HepG2 (cell line): ENCODE measurements at regions not wholly inside any gene's neighbourhood (a gene's known extent, or its start where the extent isn't known, plus 50 kb on each side); places are given as distances from the start of the nearest gene placed in this dataset.
"Not testable (repeated sequence)": the region's sequence is repeated elsewhere in the genome, so short reads cannot be mapped to it uniquely, and the experiment has no call there.

ENCODE experiments used
- CCDC6 ChIP-seq: sonication (generic); formaldehyde crosslinking; IDR thresholded peaks from 2 replicates; pipeline ENCODE4 v1.8.1; 2022; ENCODE audit warnings: mild to moderate bottlenecking, missing genetic modification reagents, moderate library complexity
- CHD2 ChIP-seq: IDR thresholded peaks from 2 replicates; pipeline ENCODE4 v1.6.1; 2011; ENCODE audit warnings: low read depth, low read length, improper control_type of control experiment
- JUN ChIP-seq: sonication (generic); formaldehyde crosslinking; IDR thresholded peaks from 2 replicates; pipeline ENCODE4 v1.4.0; 2020; ENCODE audit warnings: mild to moderate bottlenecking, missing genetic modification reagents
- PRPF4 ChIP-seq: fragments of 200-400 bp; formaldehyde crosslinking; IDR thresholded peaks from 2 replicates; pipeline ENCODE4 v1.6.1; 2016; ENCODE audit warnings: low read length, low read depth; ENCODE audit not compliant: poor library complexity, severe bottlenecking
- ZNF230 ChIP-seq: sonication (generic); formaldehyde crosslinking; IDR thresholded peaks from 2 replicates; pipeline ENCODE4 v1.4.0; 2020; ENCODE audit warnings: mild to moderate bottlenecking, missing genetic modification reagents
- ZNF781 ChIP-seq: sonication (generic); formaldehyde crosslinking; IDR thresholded peaks from 2 replicates; pipeline ENCODE4 v1.5.1; 2020; ENCODE audit warnings: borderline replicate concordance, mild to moderate bottlenecking, missing genetic modification reagents; ENCODE audit errors: not compliant biosample characterization
- ZSCAN20 ChIP-seq: sonication (generic); formaldehyde crosslinking; IDR thresholded peaks from 2 replicates; pipeline ENCODE4 v1.4.0; 2020; ENCODE audit warnings: missing genetic modification reagents, mild to moderate bottlenecking, borderline replicate concordance
- TF ChIP-seq, protein P1 (sequence below): sonication (generic); formaldehyde crosslinking; IDR thresholded peaks from 2 replicates; pipeline ENCODE4 v1.5.0; 2020; ENCODE audit warnings: mild to moderate bottlenecking, missing genetic modification reagents, moderate library complexity
- TF ChIP-seq, protein P2 (sequence below): sonication (generic); formaldehyde crosslinking; IDR thresholded peaks from 2 replicates; pipeline ENCODE4 v1.4.0; 2020; ENCODE audit warnings: missing genetic modification reagents
- TF ChIP-seq, protein P3 (sequence below): sonication (generic); formaldehyde crosslinking; IDR thresholded peaks from 2 replicates; pipeline ENCODE4 v1.4.0; 2020; ENCODE audit warnings: missing genetic modification reagents, mild to moderate bottlenecking, borderline replicate concordance

DNA sequence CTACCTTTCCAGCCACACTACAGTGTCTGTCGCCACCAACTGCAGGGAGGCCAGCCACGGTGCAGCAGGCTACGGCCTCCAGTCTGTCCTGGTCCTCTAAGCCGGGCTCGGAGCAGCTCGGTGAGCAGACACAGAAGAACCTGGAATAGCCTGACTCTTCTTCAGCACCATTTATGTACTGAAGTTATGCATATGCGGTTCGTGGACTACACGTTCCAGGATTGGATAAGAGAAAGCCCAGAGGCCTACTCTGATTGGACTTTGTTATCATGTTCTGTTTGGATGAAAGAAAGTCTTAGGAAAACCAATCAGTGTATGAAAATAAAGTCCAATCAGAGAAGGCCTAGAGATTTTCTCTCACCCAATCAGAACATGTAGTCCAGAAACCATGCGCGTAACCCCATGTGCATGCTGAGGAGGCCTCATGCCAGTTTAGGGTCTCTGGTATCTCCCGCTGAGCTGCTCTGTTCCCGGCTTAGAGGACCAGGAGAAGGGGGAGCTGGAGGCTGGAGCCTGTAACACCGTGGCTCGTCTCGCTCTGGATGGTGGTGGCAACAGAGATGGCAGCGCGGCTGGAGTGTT is 4462.0 kb upstream of the OR11H1 start:
- TF ChIP-seq, protein P1, sequence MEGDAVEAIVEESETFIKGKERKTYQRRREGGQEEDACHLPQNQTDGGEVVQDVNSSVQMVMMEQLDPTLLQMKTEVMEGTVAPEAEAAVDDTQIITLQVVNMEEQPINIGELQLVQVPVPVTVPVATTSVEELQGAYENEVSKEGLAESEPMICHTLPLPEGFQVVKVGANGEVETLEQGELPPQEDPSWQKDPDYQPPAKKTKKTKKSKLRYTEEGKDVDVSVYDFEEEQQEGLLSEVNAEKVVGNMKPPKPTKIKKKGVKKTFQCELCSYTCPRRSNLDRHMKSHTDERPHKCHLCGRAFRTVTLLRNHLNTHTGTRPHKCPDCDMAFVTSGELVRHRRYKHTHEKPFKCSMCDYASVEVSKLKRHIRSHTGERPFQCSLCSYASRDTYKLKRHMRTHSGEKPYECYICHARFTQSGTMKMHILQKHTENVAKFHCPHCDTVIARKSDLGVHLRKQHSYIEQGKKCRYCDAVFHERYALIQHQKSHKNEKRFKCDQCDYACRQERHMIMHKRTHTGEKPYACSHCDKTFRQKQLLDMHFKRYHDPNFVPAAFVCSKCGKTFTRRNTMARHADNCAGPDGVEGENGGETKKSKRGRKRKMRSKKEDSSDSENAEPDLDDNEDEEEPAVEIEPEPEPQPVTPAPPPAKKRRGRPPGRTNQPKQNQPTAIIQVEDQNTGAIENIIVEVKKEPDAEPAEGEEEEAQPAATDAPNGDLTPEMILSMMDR (CRISPR knock-in tag) = not testable (repeated sequence)
- TF ChIP-seq, protein P2, sequence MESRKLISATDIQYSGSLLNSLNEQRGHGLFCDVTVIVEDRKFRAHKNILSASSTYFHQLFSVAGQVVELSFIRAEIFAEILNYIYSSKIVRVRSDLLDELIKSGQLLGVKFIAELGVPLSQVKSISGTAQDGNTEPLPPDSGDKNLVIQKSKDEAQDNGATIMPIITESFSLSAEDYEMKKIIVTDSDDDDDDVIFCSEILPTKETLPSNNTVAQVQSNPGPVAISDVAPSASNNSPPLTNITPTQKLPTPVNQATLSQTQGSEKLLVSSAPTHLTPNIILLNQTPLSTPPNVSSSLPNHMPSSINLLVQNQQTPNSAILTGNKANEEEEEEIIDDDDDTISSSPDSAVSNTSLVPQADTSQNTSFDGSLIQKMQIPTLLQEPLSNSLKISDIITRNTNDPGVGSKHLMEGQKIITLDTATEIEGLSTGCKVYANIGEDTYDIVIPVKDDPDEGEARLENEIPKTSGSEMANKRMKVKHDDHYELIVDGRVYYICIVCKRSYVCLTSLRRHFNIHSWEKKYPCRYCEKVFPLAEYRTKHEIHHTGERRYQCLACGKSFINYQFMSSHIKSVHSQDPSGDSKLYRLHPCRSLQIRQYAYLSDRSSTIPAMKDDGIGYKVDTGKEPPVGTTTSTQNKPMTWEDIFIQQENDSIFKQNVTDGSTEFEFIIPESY (CRISPR knock-in tag) = not testable (repeated sequence)
- TF ChIP-seq CCDC6 (CRISPR knock-in tag); JUN (CRISPR knock-in tag); CHD2; PRPF4; ZNF781; ZNF230 (CRISPR knock-in tag); ZSCAN20 (CRISPR knock-in tag): not testable (repeated sequence)
- TF ChIP-seq, protein P3, sequence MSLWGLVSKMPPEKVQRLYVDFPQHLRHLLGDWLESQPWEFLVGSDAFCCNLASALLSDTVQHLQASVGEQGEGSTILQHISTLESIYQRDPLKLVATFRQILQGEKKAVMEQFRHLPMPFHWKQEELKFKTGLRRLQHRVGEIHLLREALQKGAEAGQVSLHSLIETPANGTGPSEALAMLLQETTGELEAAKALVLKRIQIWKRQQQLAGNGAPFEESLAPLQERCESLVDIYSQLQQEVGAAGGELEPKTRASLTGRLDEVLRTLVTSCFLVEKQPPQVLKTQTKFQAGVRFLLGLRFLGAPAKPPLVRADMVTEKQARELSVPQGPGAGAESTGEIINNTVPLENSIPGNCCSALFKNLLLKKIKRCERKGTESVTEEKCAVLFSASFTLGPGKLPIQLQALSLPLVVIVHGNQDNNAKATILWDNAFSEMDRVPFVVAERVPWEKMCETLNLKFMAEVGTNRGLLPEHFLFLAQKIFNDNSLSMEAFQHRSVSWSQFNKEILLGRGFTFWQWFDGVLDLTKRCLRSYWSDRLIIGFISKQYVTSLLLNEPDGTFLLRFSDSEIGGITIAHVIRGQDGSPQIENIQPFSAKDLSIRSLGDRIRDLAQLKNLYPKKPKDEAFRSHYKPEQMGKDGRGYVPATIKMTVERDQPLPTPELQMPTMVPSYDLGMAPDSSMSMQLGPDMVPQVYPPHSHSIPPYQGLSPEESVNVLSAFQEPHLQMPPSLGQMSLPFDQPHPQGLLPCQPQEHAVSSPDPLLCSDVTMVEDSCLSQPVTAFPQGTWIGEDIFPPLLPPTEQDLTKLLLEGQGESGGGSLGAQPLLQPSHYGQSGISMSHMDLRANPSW = not testable (repeated sequence)
